ENCODE measurements at regions not wholly inside any gene's neighbourhood (a gene's known extent, or its start where the extent isn't known, plus 50 kb on each side); places are given as distances from the start of the nearest gene placed in this dataset.

- Histone ChIP-seq H3F3A (ENCODE audit: insufficient read depth, low read length) (no peaks in the 10 kb centered on the region), H3K36me3 (replicated peaks; ENCODE audit: insufficient read depth, low read length) (no peaks in the 10 kb centered on the region), H3K9ac (ENCODE audit: low read length) (no peak overlapping the region), H3K9me3 (replicated peaks; ENCODE audit: insufficient read depth, low read length) (no peaks in the 10 kb centered on the region), H2AFZ (ENCODE audit: low read length) (no peak overlapping the region), H3K4me2 (ENCODE audit: low read depth, low read length) (no peak overlapping the region), H3K79me2 (ENCODE audit: low read length) (no peaks in the 10 kb centered on the region), H3K4me3 (ENCODE audit: low read length) (no peak overlapping the region), H3K9me2 (replicated peaks; ENCODE audit: insufficient read depth, low read length) (no peaks in the 10 kb centered on the region), H3K27me3 (replicated peaks; ENCODE audit: insufficient read depth, low read length) (no peaks in the 10 kb centered on the region), H3K27ac (ENCODE audit: low read length) (no peak overlapping the region), H3K4me1 (ENCODE audit: low read length) (no peaks in the 10 kb centered on the region), H4K20me1 (ENCODE audit: insufficient read depth, low read length) (no peaks in the 10 kb centered on the region)
- DNase-seq: no peak
- TF ChIP-seq EZH2phosphoT487 (IDR thresholded peaks at IDR 0.05; ENCODE audit: low read length) (no peak), EZH2 (optimal IDR thresholded peaks at IDR 0.05; ENCODE audit: low read depth, low read length) (no peak)
- TF ChIP-seq, protein P1, sequence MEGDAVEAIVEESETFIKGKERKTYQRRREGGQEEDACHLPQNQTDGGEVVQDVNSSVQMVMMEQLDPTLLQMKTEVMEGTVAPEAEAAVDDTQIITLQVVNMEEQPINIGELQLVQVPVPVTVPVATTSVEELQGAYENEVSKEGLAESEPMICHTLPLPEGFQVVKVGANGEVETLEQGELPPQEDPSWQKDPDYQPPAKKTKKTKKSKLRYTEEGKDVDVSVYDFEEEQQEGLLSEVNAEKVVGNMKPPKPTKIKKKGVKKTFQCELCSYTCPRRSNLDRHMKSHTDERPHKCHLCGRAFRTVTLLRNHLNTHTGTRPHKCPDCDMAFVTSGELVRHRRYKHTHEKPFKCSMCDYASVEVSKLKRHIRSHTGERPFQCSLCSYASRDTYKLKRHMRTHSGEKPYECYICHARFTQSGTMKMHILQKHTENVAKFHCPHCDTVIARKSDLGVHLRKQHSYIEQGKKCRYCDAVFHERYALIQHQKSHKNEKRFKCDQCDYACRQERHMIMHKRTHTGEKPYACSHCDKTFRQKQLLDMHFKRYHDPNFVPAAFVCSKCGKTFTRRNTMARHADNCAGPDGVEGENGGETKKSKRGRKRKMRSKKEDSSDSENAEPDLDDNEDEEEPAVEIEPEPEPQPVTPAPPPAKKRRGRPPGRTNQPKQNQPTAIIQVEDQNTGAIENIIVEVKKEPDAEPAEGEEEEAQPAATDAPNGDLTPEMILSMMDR (IDR thresholded peaks at IDR 0.05; ENCODE audit: low read length): no peak
These were observed 250.7 kb upstream of the JARID2 start for GRCh38 chr6:14995208-14995607.

- Histone ChIP-seq H3K27me3 (replicated peaks; ENCODE audit: insufficient read depth, low read length) (no peaks in the 10 kb centered on the region), H3K4me1 (ENCODE audit: low read length) (no peaks in the 10 kb centered on the region), H3K9me2 (replicated peaks; ENCODE audit: insufficient read depth, low read length) (no peaks in the 10 kb centered on the region), H3K79me2 (ENCODE audit: low read length) (no peaks in the 10 kb centered on the region), H3K36me3 (replicated peaks; ENCODE audit: insufficient read depth, low read length) (no peaks in the 10 kb centered on the region), H3K27ac (ENCODE audit: low read length) (no peak overlapping the region), H2AFZ (ENCODE audit: low read length) (no peak overlapping the region), H3K9me3 (replicated peaks; ENCODE audit: insufficient read depth, low read length) (no peaks in the 10 kb centered on the region), H3K4me2 (ENCODE audit: low read depth, low read length) (no peak overlapping the region), H3F3A (ENCODE audit: insufficient read depth, low read length) (no peaks in the 10 kb centered on the region), H4K20me1 (ENCODE audit: insufficient read depth, low read length) (no peaks in the 10 kb centered on the region), H3K4me3 (ENCODE audit: low read length) (no peak overlapping the region), H3K9ac (ENCODE audit: low read length) (no peak overlapping the region)
- DNase-seq: no peak
- TF ChIP-seq, protein P1 (IDR thresholded peaks at IDR 0.05; ENCODE audit: low read length): no peak
- TF ChIP-seq EZH2phosphoT487 (IDR thresholded peaks at IDR 0.05; ENCODE audit: low read length) (no peak), EZH2 (optimal IDR thresholded peaks at IDR 0.05; ENCODE audit: low read depth, low read length) (no peak)
These were observed 249.8 kb upstream of the JARID2 start for GRCh38 chr6:14995966-14996602.

DNA sequence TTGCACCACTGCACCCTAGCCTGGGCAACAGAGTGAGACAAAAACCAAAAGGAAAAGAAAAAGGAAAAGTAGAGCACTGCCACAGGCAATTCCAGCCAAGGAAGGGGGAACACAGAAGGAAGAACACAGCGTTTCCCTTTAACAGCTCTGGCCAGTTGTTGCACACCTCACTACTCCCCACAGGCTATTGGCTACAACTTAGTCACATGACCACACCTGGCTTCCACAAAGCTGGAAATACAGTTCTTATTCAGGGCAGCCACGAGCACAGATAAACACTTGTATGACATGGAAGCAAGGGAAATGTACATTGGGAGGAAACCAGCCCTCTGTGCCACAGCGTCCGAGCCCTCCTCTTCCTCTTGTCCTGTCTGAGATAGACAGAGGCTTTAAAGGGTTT lies 249.0 kb upstream of the JARID2 start:
- TF ChIP-seq, protein P1 (IDR thresholded peaks at IDR 0.05; ENCODE audit: low read length): no peak
- TF ChIP-seq EZH2 (optimal IDR thresholded peaks at IDR 0.05; ENCODE audit: low read depth, low read length) (no peak), EZH2phosphoT487 (IDR thresholded peaks at IDR 0.05; ENCODE audit: low read length) (no peak)
- no peaks in the 10 kb centered on the region for H3K27me3 ChIP-seq (replicated peaks; ENCODE audit: insufficient read depth, low read length)
- H3K79me2 ChIP-seq (ENCODE audit: low read length): no peaks in the 10 kb centered on the region
- H3F3A ChIP-seq (ENCODE audit: insufficient read depth, low read length): no peaks in the 10 kb centered on the region
- H3K4me1 ChIP-seq (ENCODE audit: low read length): no peaks in the 10 kb centered on the region
- no peaks in the 10 kb centered on the region for H3K9me2 ChIP-seq (replicated peaks; ENCODE audit: insufficient read depth, low read length)
- H4K20me1 ChIP-seq (ENCODE audit: insufficient read depth, low read length): no peaks in the 10 kb centered on the region
- no peak overlapping the region for H3K4me3 ChIP-seq (ENCODE audit: low read length)
- no peak overlapping the region for H3K27ac ChIP-seq (ENCODE audit: low read length)
- no peak overlapping the region for H3K4me2 ChIP-seq (ENCODE audit: low read depth, low read length)
- H3K9me3 ChIP-seq (replicated peaks; ENCODE audit: insufficient read depth, low read length): no peaks in the 10 kb centered on the region
- no peaks in the 10 kb centered on the region for H3K36me3 ChIP-seq (replicated peaks; ENCODE audit: insufficient read depth, low read length)
- no peak overlapping the region for H2AFZ ChIP-seq (ENCODE audit: low read length)
- no peak for DNase-seq
- H3K9ac ChIP-seq (ENCODE audit: low read length): no peak overlapping the region

Data from MM.1S (cell line).